Gastrocnemius medialis (tissue), 4 donors: ENCODE measurements at regions not wholly inside any gene's neighbourhood (a gene's known extent, or its start where the extent isn't known, plus 50 kb on each side); places are given as distances from the start of the nearest gene placed in this dataset.

Experiments used
- CTCF ChIP-seq, 5 experiments: fragments of 450-650 bp in 3 of 5; fragments of 200-600 bp in 2 of 5; sonication (generic) in 2 of 5; IDR thresholded peaks in 4 of 5; conservative IDR thresholded peaks in 1 of 5; 1 replicate in 4 of 5; 2 replicates in 1 of 5; pipeline ENCODE4 v1.5.1; 2016 to 2019; ENCODE audit warnings: antibody characterized with exemption in 5 of 5, mild to moderate bottlenecking in 3 of 5, moderate library complexity in 3 of 5
- POLR2A ChIP-seq, 2 donors: fragments of 450-650 bp; IDR thresholded peaks; one replicate each; pipeline ENCODE4 v1.6.1; 2017; ENCODE audit warnings: antibody characterized with exemption in 2 of 2, mild to moderate bottlenecking in 2 of 2, moderate library complexity in 2 of 2

- TF ChIP-seq CTCF (IDR thresholded peaks at IDR 0.05 in 4 of 5, conservative IDR thresholded peaks at IDR 0.05 in 1 of 5) (no peak), POLR2A (IDR thresholded peaks at IDR 0.05) (no peak)
Observed at GRCh38 chr5:121726991-121727390, 124.7 kb upstream of the FTMT start.
